HG02623 (cell line): ENCODE measurements at regions not wholly inside any gene's neighbourhood (a gene's known extent, or its start where the extent isn't known, plus 50 kb on each side); places are given as distances from the start of the nearest gene placed in this dataset.
A peak's percentile ranks its signal among the peaks of the same experiment; 100 is the strongest.
"Not testable (repeated sequence)": the region's sequence is repeated elsewhere in the genome, so short reads cannot be mapped to it uniquely, and the experiment has no call there.

Source experiments
- ATAC-seq: cut with Tn5 transposase; IDR thresholded peaks from one replicate; pipeline ENCODE4 v1.9.1; 2021; ENCODE audit warnings: moderate library complexity; ENCODE audit not compliant: unreplicated experiment

- no peak for ATAC-seq
These were observed 322.5 kb upstream of the FAM78B start for GRCh38 chr1:166489356-166489669.

DNA sequence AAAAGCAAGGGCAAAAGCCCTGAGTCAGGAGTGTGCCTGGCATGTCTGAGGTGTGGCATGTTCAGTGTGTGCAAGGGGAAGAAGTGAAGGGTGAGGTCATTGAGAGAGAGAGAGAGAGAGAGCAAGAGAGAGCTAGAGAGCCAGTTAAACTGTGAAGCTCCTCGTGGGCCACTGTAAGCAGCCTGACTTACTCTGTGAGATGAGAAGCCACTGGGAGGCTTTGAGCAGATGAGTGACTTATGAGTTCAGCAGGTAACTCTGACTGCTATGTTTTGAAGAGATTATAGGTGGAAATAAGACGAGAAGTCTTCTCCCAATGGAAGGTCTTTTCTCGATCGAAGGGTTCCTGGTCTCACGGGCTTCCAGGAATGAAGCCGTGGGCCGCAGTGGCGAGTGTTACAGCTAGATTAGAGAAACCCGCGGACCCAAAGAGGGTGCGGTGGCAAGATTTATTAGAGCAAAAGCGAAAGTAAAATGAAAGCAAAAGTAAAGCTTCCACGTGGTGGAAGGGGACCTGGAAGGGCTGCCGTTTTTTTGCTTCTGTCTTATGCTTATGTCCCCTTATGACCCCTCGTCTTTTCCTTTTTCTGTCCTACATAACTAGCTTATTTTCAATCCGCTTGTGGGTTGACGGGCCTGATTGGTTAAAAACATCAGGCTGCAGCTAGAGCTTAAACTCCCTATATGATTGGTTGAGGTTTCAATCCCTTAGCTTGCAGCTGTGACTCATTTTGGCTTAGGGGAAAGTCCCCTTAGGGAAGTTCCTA, 323.1 kb upstream of the FAM78B start:
- ATAC-seq, result peak; percentile 73

GRCh38 chr1:166490437-166490991, 323.7 kb upstream of the FAM78B start:
- no peak for ATAC-seq

DNA sequence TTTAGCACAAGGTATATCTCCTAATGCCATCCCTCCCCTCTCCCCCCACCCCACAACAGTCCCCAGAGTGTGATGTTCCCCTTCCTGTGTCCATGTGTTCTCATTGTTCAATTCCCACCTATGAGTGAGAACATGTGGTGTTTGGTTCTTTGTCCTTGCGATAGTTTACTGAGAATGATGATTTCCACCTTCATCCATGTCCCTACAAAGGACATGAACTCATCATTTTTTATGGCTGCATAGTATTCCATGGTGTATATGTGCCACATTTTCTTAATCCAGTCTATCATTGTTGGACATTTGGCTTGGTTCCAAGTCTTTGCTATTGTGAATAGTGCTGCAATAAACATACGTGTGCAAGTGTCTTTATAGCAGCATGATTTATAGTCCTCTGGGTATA, 327.0 kb upstream of the FAM78B start:
- ATAC-seq, result not testable (repeated sequence)

- no peak for ATAC-seq
These were observed 331.9 kb upstream of the POGK start for GRCh38 chr1:166507347-166507746.

- ATAC-seq, result no peak
These were observed 327.5 kb upstream of the POGK start for GRCh38 chr1:166511761-166512160.

DNA sequence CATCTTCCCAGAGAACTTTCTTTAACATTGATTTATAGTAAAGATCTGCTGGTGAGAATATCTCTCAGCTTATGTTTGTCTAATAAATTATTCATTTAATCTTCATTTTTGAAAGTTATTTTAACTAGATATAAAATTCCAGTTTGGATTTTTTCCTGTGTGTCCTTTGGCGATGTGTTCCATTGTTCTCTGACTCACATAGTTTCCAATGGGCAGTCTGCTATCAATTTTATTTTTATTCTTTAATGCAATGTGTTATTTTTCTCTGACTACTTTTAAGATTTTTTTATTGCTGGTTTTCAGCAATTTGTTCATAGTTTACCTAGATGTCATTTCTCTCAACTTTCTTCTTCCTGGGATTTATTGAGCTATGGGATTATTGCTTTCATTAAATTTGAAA, 325.2 kb upstream of the POGK start:
- no peak for ATAC-seq

- ATAC-seq, result no peak
These were observed 311.5 kb upstream of the POGK start for GRCh38 chr1:166527752-166528151.

- ATAC-seq, result no peak
These were observed 300.6 kb upstream of the POGK start for GRCh38 chr1:166538646-166539045.

- ATAC-seq, result no peak
These were observed 295.2 kb upstream of the POGK start for GRCh38 chr1:166544036-166544435.

DNA sequence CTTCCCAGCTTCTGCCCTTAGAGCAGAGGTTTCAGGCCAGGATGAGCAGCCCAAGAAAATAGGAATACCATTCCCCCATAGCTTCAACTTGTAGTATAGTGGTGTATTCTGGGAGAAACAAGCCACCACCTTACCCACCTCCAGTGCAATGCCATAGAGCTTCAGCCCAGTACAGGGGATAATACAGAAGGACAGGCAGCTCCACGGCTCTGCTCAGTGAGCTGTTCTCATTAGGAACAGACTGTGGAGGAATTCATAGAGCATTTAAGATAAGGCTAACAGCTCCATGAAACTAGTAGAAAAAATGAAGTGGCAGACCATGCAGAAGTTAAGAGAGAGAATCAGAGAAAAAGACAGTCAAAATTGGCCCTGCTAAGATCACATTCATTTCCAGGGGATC, 294.7 kb upstream of the POGK start:
- no peak for ATAC-seq

DNA sequence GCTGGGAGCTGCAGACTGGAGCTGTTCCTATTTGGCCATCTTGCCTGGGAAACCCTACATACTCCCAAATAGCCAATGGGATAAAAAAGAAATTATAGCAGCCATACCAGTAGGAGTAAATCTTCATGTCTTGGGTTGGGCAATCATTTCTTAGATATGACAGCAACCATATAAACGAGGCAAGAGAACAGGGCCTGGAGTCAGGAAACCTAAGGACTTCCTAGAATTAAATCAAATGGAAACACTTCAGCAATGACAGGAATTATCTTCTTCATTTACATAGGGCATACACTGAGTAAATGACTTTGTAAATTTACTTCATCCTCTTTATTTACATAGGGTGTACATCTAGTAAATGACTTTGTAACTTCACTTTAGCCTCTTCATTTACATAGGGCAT, 286.6 kb upstream of the POGK start:
- ATAC-seq, result no peak

- ATAC-seq, result no peak
These were observed 268.3 kb upstream of the POGK start for GRCh38 chr1:166570954-166571353.

- no peak for ATAC-seq
These were observed 266.1 kb upstream of the POGK start for GRCh38 chr1:166573199-166573598.

GRCh38 chr1:166579557-166580501, 259.4 kb upstream of the POGK start:
- no peak for ATAC-seq

- ATAC-seq, result no peak
These were observed 250.5 kb upstream of the POGK start for GRCh38 chr1:166588741-166589140.

- no peak for ATAC-seq
These were observed 249.1 kb upstream of the POGK start for GRCh38 chr1:166590161-166590560.

- ATAC-seq, result no peak
These were observed 244.6 kb upstream of the POGK start for GRCh38 chr1:166594646-166595045.

DNA sequence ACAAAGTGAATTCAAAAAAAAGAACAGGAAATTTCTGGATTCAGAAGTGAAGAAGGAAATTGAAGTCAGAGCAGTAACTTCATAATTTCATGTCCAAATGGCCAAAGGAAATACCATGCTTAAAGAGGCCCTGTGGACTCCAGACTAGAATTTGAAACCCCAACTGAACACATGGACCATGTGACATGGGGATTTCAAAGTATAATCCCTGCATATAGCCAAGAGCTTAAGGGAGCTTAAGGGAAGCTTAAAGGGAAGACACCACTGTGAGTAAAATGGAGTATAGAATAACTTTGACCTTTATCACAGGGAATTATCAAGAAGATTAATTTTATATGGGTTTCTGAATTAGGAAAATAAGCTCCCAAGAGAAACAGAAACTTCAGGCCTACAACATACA, 241.8 kb upstream of the POGK start:
- no peak for ATAC-seq

GRCh38 chr1:166600574-166600973, 238.7 kb upstream of the POGK start:
- no peak for ATAC-seq

DNA sequence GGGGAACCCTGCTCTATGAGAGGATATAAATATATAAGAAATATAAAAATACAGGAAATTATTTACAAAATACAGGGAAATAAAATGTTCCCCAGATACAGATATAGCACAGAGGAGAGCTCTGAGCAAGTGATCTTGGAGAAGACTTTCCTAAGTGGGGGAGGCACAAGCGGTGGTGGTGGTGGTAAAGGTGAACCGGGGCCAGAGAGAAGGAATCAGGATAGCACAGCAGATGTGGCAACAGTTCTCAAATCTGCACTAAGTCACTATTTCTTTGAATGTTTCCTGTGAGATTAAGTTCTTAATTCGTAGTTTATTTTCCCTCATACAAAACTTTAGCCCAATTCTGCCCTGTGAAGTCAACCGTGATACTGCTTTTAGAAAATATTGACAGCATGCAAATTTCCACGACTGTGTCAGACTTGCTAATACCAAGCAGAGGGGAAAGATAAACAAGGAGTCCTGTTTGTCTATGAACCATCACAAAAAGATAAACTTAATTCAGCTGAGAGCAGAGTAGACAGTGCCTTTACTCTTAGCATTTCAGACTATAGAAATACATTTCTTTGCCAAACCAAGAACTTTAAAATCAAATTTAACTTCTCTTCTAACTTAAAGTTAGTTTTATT, 237.5 kb upstream of the POGK start:
- no peak for ATAC-seq
